ENCODE measurements at regions not wholly inside any gene's neighbourhood (a gene's known extent, or its start where the extent isn't known, plus 50 kb on each side); places are given as distances from the start of the nearest gene placed in this dataset.

GRCh38 chr1:232880354-232880753, 70.1 kb upstream of the NTPCR start:
- TF ChIP-seq CTCF (IDR thresholded peaks at IDR 0.05) (peak; percentile 94), ZFX (IDR thresholded peaks at IDR 0.05; ENCODE audit: borderline replicate concordance) (no peak)

GRCh38 chr1:232883992-232884661, 66.3 kb upstream of the NTPCR start:
- no peak overlapping the region for H3K27ac ChIP-seq
- no peak for TF ChIP-seq CTCF (IDR thresholded peaks at IDR 0.05)
- no peak for TF ChIP-seq ZFX (IDR thresholded peaks at IDR 0.05; ENCODE audit: borderline replicate concordance)

More at GRCh38 chr1:232880354-232880753, 70.1 kb upstream of the NTPCR start:
- no peak overlapping the region for H3K27ac ChIP-seq

- no peak overlapping the region for H3K27ac ChIP-seq
- TF ChIP-seq CTCF (IDR thresholded peaks at IDR 0.05) (no peak), ZFX (IDR thresholded peaks at IDR 0.05; ENCODE audit: borderline replicate concordance) (no peak)
Observed at GRCh38 chr1:232886271-232886670, 64.1 kb upstream of the NTPCR start.

GRCh38 chr1:232890340-232890943, 60.0 kb upstream of the NTPCR start:
- no peak overlapping the region for H3K27ac ChIP-seq
- no peak for TF ChIP-seq ZFX (IDR thresholded peaks at IDR 0.05; ENCODE audit: borderline replicate concordance)
- TF ChIP-seq CTCF (IDR thresholded peaks at IDR 0.05): no peak

GRCh38 chr1:232891071-232891470, 59.3 kb upstream of the NTPCR start:
- H3K27ac ChIP-seq: no peak overlapping the region

GRCh38 chr1:232891656-232892317, 58.6 kb upstream of the NTPCR start:
- no peak for TF ChIP-seq CTCF (IDR thresholded peaks at IDR 0.05)
- TF ChIP-seq ZFX (IDR thresholded peaks at IDR 0.05; ENCODE audit: borderline replicate concordance): no peak
- no peak overlapping the region for H3K27ac ChIP-seq

More at GRCh38 chr1:232891071-232891470, 59.3 kb upstream of the NTPCR start:
- TF ChIP-seq ZFX (IDR thresholded peaks at IDR 0.05; ENCODE audit: borderline replicate concordance) (no peak), CTCF (IDR thresholded peaks at IDR 0.05) (no peak)
